CD14-positive monocyte (primary cell): ENCODE measurements at regions not wholly inside any gene's neighbourhood (a gene's known extent, or its start where the extent isn't known, plus 50 kb on each side); places are given as distances from the start of the nearest gene placed in this dataset.

Experiments used
- DNase-seq, 3 donors: peaks; one replicate each; pipeline ENCODE4 v3.0.0-alpha.2; 2011 to 2022
- H2AFZ ChIP-seq: 2 replicates; pipeline ENCODE4 v1.6.0; 2012; ENCODE audit warnings: mild to moderate bottlenecking, low read depth, low read length, inconsistent platforms; ENCODE audit not compliant: insufficient read depth, poor library complexity, severe bottlenecking
- H3K27ac ChIP-seq, 2 donors: 1 replicate in 1 of 2; 2 replicates in 1 of 2; pipeline ENCODE4 v1.5.1; 2012 to 2013; ENCODE audit warnings: low read length in 2 of 2, control low read depth in 1 of 2, inconsistent platforms in 1 of 2, low read depth in 1 of 2, mild to moderate bottlenecking in 1 of 2
- H3K27me3 ChIP-seq, 2 donors: one replicate each; pipeline versions ENCODE4 v1.6.0 to v1.6.1; 2011 to 2013; ENCODE audit warnings: low read length in 2 of 2; ENCODE audit not compliant: control insufficient read depth in 2 of 2, insufficient read depth in 2 of 2
- H3K36me3 ChIP-seq, 2 donors: replicated peaks in 1 of 2; 1 replicate in 1 of 2; 2 replicates in 1 of 2; pipeline versions ENCODE4 v1.5.1 to v1.6.1; 2012 to 2013; ENCODE audit warnings: low read length in 2 of 2, control low read depth in 1 of 2, inconsistent platforms in 1 of 2, mild to moderate bottlenecking in 1 of 2; ENCODE audit not compliant: insufficient read depth in 2 of 2, control insufficient read depth in 1 of 2
- H3K4me1 ChIP-seq, 2 donors: 1 replicate in 1 of 2; 2 replicates in 1 of 2; pipeline versions ENCODE4 v1.5.1 to v1.6.1; 2012 to 2013; ENCODE audit warnings: low read length in 2 of 2, control low read depth in 1 of 2, inconsistent platforms in 1 of 2, mild to moderate bottlenecking in 1 of 2, moderate library complexity in 1 of 2; ENCODE audit not compliant: insufficient read depth in 2 of 2, control insufficient read depth in 1 of 2
- H3K4me2 ChIP-seq: replicated peaks from 2 replicates; pipeline ENCODE3; 2012; ENCODE audit warnings: low read length, moderate library complexity, mild to moderate bottlenecking; ENCODE audit not compliant: poor library complexity, severe bottlenecking; ENCODE audit errors: extremely low read depth
- H3K4me3 ChIP-seq, 3 experiments: fragments of 200-600 bp in 1 of 3; sonication (generic) in 1 of 3; replicated peaks in 1 of 3; 1 replicate in 2 of 3; 2 replicates in 1 of 3; pipeline ENCODE4 v1.5.1; 2011 to 2013; ENCODE audit warnings: low read length in 3 of 3, mild to moderate bottlenecking in 3 of 3, control low read depth in 2 of 3, low read depth in 2 of 3, inconsistent platforms in 1 of 3, moderate library complexity in 1 of 3
- H3K79me2 ChIP-seq: 2 replicates; pipeline ENCODE4 v1.6.0; 2012; ENCODE audit warnings: mild to moderate bottlenecking, control low read depth, inconsistent platforms, low read length, moderate library complexity; ENCODE audit not compliant: insufficient read depth
- H3K9ac ChIP-seq: 2 replicates; pipeline ENCODE4 v1.6.0; 2017; ENCODE audit warnings: low read length, mild to moderate bottlenecking; ENCODE audit not compliant: insufficient read depth, poor library complexity, severe bottlenecking
- H3K9me3 ChIP-seq, 2 donors: replicated peaks in 1 of 2; 1 replicate in 1 of 2; 2 replicates in 1 of 2; pipeline versions ENCODE4 v1.5.1 to v1.6.1; 2012 to 2013; ENCODE audit warnings: low read length in 2 of 2, control low read depth in 1 of 2; ENCODE audit not compliant: control insufficient read depth in 1 of 2, insufficient read depth in 1 of 2
- H4K20me1 ChIP-seq: 2 replicates; pipeline ENCODE4 v1.6.0; 2012; ENCODE audit warnings: mild to moderate bottlenecking, low read length, control low read depth, moderate library complexity; ENCODE audit not compliant: insufficient read depth
- H3K27ac Mint-ChIP-seq, 7 donors: one replicate each; pipeline ENCODE4 v1.8.0; 2020; ENCODE audit warnings: mild to moderate bottlenecking in 7 of 7, mixed read lengths in 7 of 7, moderate library complexity in 6 of 7, inconsistent platforms in 2 of 7
- H3K27me3 Mint-ChIP-seq, 3 donors: one replicate each; pipeline ENCODE4 v1.8.0; 2021 to 2022; ENCODE audit warnings: low read depth in 3 of 3, mild to moderate bottlenecking in 3 of 3, mixed read lengths in 3 of 3, moderate library complexity in 3 of 3, inconsistent platforms in 1 of 3
- H3K36me3 Mint-ChIP-seq, 2 donors: one replicate each; pipeline ENCODE4 v1.8.0; 2020; ENCODE audit warnings: mixed read lengths in 2 of 2, inconsistent platforms in 1 of 2, mild to moderate bottlenecking in 1 of 2
- H3K4me1 Mint-ChIP-seq: one replicate; pipeline ENCODE4 v1.8.0; 2020; ENCODE audit warnings: mild to moderate bottlenecking, mixed read lengths
- H3K4me3 Mint-ChIP-seq, 2 donors: one replicate each; pipeline ENCODE4 v1.8.0; 2020; ENCODE audit warnings: mild to moderate bottlenecking in 2 of 2, mixed read lengths in 2 of 2, moderate library complexity in 1 of 2
- H3K9me3 Mint-ChIP-seq, 7 donors: one replicate each; pipeline ENCODE4 v1.8.0; 2020 to 2022; ENCODE audit warnings: mixed read lengths in 7 of 7, mild to moderate bottlenecking in 6 of 7, moderate library complexity in 6 of 7, inconsistent platforms in 2 of 7
- WGBS: methylation state at CpG from one replicate; pipeline ENCODE4 v1.1.5; 2013; ENCODE audit warnings: missing lambda C conversion rate; ENCODE audit not compliant: insufficient coverage; 5-methylcytosine and 5-hydroxymethylcytosine counted together
- intact Hi-C, 2 donors: fragments of 100-400 bp; cut with micrococcal nuclease; formaldehyde crosslinking; loops; one replicate each; pipeline versions ENCODE4 v1.15.0 to v1.15.1; 2023
- TF ChIP-seq, protein P1 (sequence below): fragments of 200-600 bp; IDR thresholded peaks from one replicate; pipeline ENCODE4 v1.8.0; 2022; ENCODE audit warnings: antibody characterized with exemption, mild to moderate bottlenecking

DNA sequence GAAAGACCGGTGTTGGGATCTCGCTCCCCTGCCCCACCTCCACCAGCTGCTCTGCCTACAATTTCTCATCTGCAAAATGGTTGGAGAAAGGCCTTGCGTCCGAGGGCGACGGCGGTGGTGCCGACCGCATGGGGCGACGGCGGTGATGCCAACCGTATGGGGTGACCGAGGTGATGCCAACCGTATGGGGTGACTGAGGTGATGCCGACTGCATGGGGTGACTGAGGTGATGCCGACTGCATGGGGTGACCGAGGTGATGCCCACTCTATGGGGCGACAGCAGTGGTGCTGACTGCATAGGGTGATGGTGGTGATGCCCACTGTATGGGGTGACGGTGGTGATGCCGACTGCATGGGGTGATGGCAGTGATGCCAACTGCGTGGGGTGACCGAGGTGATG is 171.0 kb downstream of the OLFM1 start:
- intact Hi-C loops = no loop called here
- H4K20me1 ChIP-seq = no peaks in the 10 kb centered on the region
- peaks cover 0 to 3% of the 10 kb centered on the region in 2 donors for H3K27me3 ChIP-seq
- peaks cover 6 to 11% (median 8%) of the 10 kb centered on the region in 3 donors for H3K27me3 Mint-ChIP-seq
- WGBS = 87% methylated on average over 17 of the region's 23 CpGs
- TF ChIP-seq, protein P1, sequence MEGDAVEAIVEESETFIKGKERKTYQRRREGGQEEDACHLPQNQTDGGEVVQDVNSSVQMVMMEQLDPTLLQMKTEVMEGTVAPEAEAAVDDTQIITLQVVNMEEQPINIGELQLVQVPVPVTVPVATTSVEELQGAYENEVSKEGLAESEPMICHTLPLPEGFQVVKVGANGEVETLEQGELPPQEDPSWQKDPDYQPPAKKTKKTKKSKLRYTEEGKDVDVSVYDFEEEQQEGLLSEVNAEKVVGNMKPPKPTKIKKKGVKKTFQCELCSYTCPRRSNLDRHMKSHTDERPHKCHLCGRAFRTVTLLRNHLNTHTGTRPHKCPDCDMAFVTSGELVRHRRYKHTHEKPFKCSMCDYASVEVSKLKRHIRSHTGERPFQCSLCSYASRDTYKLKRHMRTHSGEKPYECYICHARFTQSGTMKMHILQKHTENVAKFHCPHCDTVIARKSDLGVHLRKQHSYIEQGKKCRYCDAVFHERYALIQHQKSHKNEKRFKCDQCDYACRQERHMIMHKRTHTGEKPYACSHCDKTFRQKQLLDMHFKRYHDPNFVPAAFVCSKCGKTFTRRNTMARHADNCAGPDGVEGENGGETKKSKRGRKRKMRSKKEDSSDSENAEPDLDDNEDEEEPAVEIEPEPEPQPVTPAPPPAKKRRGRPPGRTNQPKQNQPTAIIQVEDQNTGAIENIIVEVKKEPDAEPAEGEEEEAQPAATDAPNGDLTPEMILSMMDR = no peak
- no peak for DNase-seq
- H3K4me3 Mint-ChIP-seq = no peak overlapping the region
- H3K36me3 Mint-ChIP-seq = no peaks in the 10 kb centered on the region
- H3K4me1 Mint-ChIP-seq = no peaks in the 10 kb centered on the region
- H2AFZ ChIP-seq = no peak overlapping the region
- H3K9ac ChIP-seq = no peak overlapping the region
- no peaks in the 10 kb centered on the region for H3K4me1 ChIP-seq
- H3K79me2 ChIP-seq = no peaks in the 10 kb centered on the region
- peaks cover 0 to 3% (median 0%) of the 10 kb centered on the region in 7 donors for H3K9me3 Mint-ChIP-seq
- no peaks in the 10 kb centered on the region for H3K36me3 ChIP-seq
- no peaks in the 10 kb centered on the region for H3K9me3 ChIP-seq
- no peak overlapping the region for H3K27ac Mint-ChIP-seq
- H3K4me2 ChIP-seq = no peak overlapping the region
- no peak overlapping the region for H3K27ac ChIP-seq
- no peak overlapping the region for H3K4me3 ChIP-seq

DNA sequence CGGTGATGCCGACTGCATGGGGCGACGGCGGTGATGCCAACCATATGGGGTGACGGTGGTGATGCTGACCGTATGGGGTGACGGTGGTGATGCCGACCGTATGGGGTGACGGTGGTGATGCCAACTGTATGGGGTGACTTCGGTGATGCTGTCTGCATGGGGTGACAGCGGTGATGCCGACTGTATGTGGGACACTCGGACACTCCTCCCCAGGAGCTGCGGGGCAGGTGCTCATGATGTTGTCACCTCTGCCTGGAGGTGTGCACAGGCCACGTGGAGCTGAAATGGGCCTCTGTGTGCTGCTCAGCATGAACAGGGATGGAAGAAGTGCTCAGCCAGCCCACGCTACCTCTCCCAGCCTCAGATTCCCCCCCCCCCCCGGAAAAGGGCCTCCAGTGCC is 171.8 kb downstream of the OLFM1 start:
- WGBS = 95% methylated on average over 10 of the region's 19 CpGs
- Histone ChIP-seq H4K20me1 (no peaks in the 10 kb centered on the region), H3K4me1 (no peaks in the 10 kb centered on the region), H3K4me3 (no peak overlapping the region), H3K36me3 (no peaks in the 10 kb centered on the region), H3K9me3 (no peaks in the 10 kb centered on the region), H3K4me2 (no peak overlapping the region), H3K9ac (no peak overlapping the region), H3K79me2 (no peaks in the 10 kb centered on the region), H3K27me3 (no peaks in the 10 kb centered on the region), H3K27ac (no peak overlapping the region), H2AFZ (no peak overlapping the region)
- TF ChIP-seq, protein P1 = no peak
- H3K4me3 Mint-ChIP-seq = no peak overlapping the region
- no peak overlapping the region for H3K27ac Mint-ChIP-seq
- H3K27me3 Mint-ChIP-seq = peaks cover 0 to 4% (median 4%) of the 10 kb centered on the region in 3 donors
- H3K4me1 Mint-ChIP-seq = no peaks in the 10 kb centered on the region
- H3K9me3 Mint-ChIP-seq = peaks cover 0 to 3% (median 0%) of the 10 kb centered on the region in 7 donors
- intact Hi-C loops = no loop called here
- no peaks in the 10 kb centered on the region for H3K36me3 Mint-ChIP-seq
- DNase-seq = no peak
